HG03469 (cell line): ENCODE measurements at regions not wholly inside any gene's neighbourhood (a gene's known extent, or its start where the extent isn't known, plus 50 kb on each side); places are given as distances from the start of the nearest gene placed in this dataset.

Experiments used
- ATAC-seq: cut with Tn5 transposase; IDR thresholded peaks from one replicate; pipeline ENCODE4 v1.9.1; 2021; ENCODE audit warnings: mild to moderate bottlenecking, moderate library complexity, moderate number of reproducible peaks; ENCODE audit not compliant: unreplicated experiment

GRCh38 chr10:121167534-121168243, 316.5 kb downstream of the WDR11 start:
- no peak for ATAC-seq

DNA sequence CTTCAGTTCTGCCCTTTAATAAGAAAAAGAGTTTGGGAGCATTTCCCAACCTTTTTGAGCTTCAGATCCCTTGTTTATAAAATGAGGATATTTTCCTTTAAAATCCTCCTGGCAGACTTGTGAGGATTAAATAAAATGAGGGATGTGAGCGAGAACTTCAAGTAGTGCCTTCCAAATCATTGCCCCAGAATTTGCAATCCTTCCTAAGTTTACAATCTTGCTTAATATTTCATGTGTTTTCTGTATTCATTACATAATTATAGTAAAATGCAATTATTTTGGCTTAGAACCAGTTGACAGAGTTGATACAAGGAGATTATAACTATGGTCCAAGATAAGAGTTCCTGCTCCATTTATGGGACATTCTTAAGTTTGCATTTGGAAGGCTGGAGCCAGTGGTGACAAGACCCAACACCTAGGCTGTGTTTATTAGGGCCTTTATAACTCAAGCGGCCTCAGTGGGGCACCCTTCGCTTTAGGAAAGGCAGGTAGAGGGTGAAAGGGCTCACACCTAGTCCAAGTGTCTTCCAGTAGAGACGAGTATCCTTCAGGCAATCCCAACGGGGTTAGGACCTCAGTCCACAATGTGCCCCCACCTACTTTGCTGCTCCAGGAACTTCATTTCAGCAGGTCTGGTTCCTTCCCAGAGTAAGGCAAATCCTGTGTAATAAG, 317.5 kb downstream of the WDR11 start:
- no peak for ATAC-seq

DNA sequence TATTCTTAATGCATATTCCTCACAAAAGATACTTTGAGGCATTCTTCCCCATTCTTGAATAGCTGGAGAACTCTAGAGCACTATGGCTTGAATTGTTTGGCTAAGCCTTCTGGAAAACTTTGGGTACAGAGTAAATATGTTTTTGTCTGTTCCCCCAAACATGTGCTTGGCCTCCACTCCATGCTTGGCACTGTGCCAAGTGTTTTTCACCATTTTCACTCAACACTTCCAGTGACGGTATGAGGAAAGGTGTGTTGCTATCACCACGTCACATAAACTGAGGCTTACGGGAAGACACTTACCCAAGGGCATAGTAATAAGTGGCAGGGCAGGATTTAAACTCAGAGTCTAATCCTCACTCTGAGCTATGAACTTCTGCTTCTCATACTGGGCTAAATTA, 318.2 kb downstream of the WDR11 start:
- ATAC-seq, result no peak

- ATAC-seq, result no peak
Measured at GRCh38 chr10:121171825-121172787, 320.9 kb downstream of the WDR11 start.

DNA sequence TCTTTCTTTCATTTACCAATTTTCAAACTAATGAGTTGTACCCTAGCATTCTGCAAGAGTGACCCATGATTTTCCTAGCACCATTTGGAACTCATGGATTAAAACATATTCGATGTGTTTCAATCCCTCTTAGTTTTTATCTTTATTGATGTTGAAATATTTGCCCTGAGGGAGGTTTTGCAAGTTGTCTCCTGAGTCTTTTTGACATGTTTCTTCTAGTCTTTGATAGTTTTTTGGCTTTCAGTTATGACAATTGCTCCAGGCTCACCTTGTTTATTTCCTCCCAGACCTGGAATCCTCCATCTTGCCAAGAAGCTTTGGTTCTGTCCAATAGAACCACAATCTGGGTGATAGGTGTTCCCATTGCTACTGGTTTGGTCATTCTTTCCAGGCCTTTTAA, 327.8 kb downstream of the WDR11 start:
- ATAC-seq, result no peak

DNA sequence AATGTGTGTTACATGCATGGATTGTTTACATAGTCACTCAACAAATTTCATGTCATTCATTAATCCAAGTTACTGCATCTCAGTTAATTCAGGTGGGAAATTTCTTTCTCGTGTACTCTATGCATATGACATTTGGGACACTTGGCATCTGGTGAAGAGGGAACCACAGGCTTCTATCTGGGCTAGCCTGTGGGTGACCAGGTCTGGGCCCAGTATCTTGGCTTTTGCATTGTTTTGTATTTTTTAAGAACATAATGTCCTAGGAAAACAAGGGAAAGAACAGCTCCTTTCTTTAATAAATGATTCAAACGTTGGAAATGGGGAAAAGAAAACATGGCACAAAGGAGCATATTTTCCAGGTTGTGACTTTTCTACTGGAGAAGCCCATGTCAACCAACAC, 331.1 kb downstream of the WDR11 start:
- no peak for ATAC-seq

DNA sequence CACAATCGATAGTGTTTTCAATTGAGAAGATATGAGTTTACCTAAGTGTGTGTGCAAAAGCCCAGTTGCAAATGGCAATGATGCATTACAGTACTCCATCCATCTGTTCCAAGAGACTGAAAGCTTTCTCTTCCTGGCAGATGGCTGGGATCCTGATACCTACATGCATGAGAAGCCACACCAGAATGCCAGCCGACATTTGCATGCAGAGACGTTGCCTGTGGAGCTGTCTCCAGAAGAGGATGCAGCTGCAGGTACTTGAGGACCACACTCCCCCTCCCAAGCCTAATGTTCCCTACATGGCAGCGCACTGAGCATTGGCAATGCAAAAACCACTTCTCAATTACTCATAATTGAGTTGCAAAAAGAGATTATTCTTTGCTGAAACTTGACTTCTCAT, 332.1 kb downstream of the WDR11 start:
- ATAC-seq, result no peak

GRCh38 chr10:121183707-121184106, 332.5 kb downstream of the WDR11 start:
- ATAC-seq, result no peak

- ATAC-seq, result no peak
Measured at GRCh38 chr10:121185816-121186455, 334.8 kb downstream of the WDR11 start.

DNA sequence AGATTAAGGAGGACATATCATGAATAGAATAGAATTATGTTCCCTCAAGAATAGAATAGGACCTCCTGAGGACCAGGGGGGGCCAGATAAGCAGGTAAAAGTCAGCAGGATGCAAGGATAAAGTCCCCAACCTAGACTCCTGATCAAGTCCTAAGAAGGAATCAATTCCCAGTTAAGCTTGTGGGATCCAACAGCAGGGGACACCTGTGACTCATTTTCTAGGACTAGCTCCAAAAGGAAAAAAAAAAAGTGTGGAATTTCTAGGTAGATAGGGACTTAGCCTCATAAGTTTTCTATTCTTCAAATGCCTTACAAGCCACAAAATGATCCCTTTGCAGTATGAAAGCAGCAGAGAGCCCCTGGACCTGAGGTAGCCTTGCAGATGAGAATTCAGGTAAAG, 336.2 kb downstream of the WDR11 start:
- no peak for ATAC-seq

DNA sequence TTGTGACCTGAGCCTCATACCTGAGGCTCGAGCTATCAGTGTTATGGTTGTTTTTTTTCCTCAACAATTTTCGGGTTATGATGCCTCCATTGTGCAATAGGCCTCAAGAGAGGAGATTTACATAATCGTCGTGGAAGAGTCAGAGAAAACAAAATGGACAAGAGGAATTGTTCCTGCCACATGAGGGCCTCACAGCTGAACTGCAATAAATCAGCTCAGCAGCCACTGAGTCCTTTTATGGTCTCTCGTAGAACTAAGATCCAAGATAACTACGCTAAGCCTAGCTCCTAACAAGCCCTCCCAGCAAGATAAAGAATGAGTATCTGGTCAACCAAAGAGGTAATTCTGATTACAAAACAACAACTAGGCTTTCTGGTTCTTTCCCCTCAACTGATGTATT, 336.8 kb downstream of the WDR11 start:
- no peak for ATAC-seq

- ATAC-seq, result no peak
Measured at GRCh38 chr10:121189066-121189465, 337.9 kb downstream of the WDR11 start.

- ATAC-seq, result no peak
Measured at GRCh38 chr10:121194696-121195523, 343.7 kb downstream of the WDR11 start.

DNA sequence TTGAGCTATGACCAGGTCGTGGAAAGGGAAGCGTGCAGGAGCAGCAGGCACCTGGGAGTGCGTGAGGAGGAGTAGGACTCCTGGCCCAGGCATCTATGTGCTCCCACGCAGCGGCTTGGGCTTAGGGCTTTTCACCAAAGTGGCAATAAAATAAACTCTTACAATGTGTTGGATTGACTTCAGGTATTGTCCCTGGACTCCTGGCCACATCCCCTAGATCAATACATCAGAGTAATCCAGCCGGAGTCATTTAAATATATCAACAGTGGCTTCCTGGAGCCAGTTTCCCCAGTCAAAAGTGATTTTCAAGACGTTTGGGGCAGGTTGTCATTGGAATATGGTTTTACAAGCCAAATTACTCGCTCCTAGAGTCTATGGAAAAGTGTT, 344.4 kb downstream of the WDR11 start:
- no peak for ATAC-seq

GRCh38 chr10:121199081-121199480, 347.9 kb downstream of the WDR11 start:
- no peak for ATAC-seq

- no peak for ATAC-seq
Measured at GRCh38 chr10:121205625-121206024, 354.5 kb downstream of the WDR11 start.

GRCh38 chr10:121211446-121211845, 360.3 kb downstream of the WDR11 start:
- ATAC-seq, result no peak

- ATAC-seq, result no peak
Measured at GRCh38 chr10:121213437-121213836, 362.3 kb downstream of the WDR11 start.

GRCh38 chr10:121216295-121216694, 365.1 kb downstream of the WDR11 start:
- no peak for ATAC-seq

DNA sequence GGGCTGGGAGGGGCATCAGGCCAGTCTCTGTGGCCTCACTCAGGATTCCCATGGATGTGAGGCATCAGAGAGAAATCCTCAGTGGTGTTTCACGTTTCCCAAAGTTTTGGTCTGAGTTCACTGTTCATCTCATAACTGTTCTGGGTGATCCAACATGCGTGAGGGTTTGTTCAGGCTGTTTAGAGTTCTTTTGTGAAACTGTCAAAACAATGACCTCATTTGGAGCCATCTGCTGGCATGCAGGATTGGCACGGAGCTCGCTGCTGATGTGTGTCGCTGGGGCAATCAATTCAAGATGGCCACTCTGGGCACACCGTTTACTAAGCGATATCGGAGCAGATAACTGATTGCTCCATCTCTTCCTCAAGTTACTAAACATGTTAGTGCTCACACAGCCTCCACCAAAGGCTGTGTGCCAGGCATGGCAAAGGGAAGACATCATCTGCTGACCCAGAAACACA, 365.6 kb downstream of the WDR11 start:
- no peak for ATAC-seq
